Hepatocyte (in vitro differentiated cells): ENCODE measurements at regions not wholly inside any gene's neighbourhood (a gene's known extent, or its start where the extent isn't known, plus 50 kb on each side); places are given as distances from the start of the nearest gene placed in this dataset.

Source experiments
- DNase-seq: peaks from one replicate; pipeline ENCODE4 v3.0.0-alpha.2; 2016; ENCODE audit warnings: low spot score
- H2AFZ ChIP-seq: fragments of 200-600 bp; sonication (generic); 2 replicates; pipeline ENCODE4 v1.6.0; 2016; ENCODE audit warnings: antibody characterized with exemption, mild to moderate bottlenecking
- H3K27ac ChIP-seq: fragments of 200-600 bp; sonication (generic); 2 replicates; pipeline ENCODE4 v1.5.1; 2016; ENCODE audit warnings: mild to moderate bottlenecking
- H3K27me3 ChIP-seq: fragments of 200-600 bp; sonication (generic); 2 replicates; pipeline ENCODE4 v1.6.1; 2016
- H3K36me3 ChIP-seq: fragments of 200-600 bp; sonication (generic); replicated peaks from 2 replicates; pipeline ENCODE4 v1.5.1; 2016; ENCODE audit warnings: low read depth; ENCODE audit not compliant: insufficient read depth
- H3K4me1 ChIP-seq: fragments of 200-600 bp; sonication (generic); 2 replicates; pipeline ENCODE4 v1.5.1; 2016; ENCODE audit warnings: mild to moderate bottlenecking, moderate library complexity; ENCODE audit not compliant: insufficient read depth
- H3K4me2 ChIP-seq: fragments of 200-600 bp; sonication (generic); 2 replicates; pipeline ENCODE4 v1.6.0; 2016
- H3K4me3 ChIP-seq: fragments of 200-600 bp; sonication (generic); 2 replicates; pipeline ENCODE4 v1.5.1; 2016; ENCODE audit warnings: mild to moderate bottlenecking
- H3K79me2 ChIP-seq: fragments of 200-600 bp; sonication (generic); 2 replicates; pipeline ENCODE4 v1.6.0; 2017; ENCODE audit warnings: mild to moderate bottlenecking
- H3K9me2 ChIP-seq: fragments of 200-600 bp; sonication (generic); replicated peaks from 2 replicates; pipeline ENCODE4 v1.6.0; 2017; ENCODE audit warnings: mild to moderate bottlenecking; ENCODE audit not compliant: insufficient read depth
- H3K9me3 ChIP-seq: fragments of 200-600 bp; sonication (generic); 2 replicates; pipeline ENCODE4 v1.5.1; 2016; ENCODE audit warnings: low read depth, mild to moderate bottlenecking
- H4K20me1 ChIP-seq: fragments of 200-600 bp; sonication (generic); 2 replicates; pipeline ENCODE4 v1.6.0; 2016; ENCODE audit warnings: mild to moderate bottlenecking; ENCODE audit not compliant: insufficient read depth, poor library complexity, severe bottlenecking
- EZH2 ChIP-seq: fragments of 200-600 bp; sonication (generic); IDR thresholded peaks from 2 replicates; pipeline ENCODE4 v1.6.1; 2016; ENCODE audit warnings: antibody characterized with exemption, mild to moderate bottlenecking, borderline replicate concordance
- EZH2phosphoT487 ChIP-seq: fragments of 200-600 bp; sonication (generic); IDR thresholded peaks from one replicate; pipeline ENCODE4 v1.6.1; 2018; ENCODE audit warnings: antibody characterized with exemption, mild to moderate bottlenecking, low read depth, moderate library complexity; ENCODE audit not compliant: unreplicated experiment, severe bottlenecking
- WGBS: methylation state at CpG from one replicate; pipeline ENCODE4 v1.1.6; 2016; ENCODE audit warnings: low lambda C conversion rate; ENCODE audit errors: missing lambda C conversion rate; 5-methylcytosine and 5-hydroxymethylcytosine counted together
- TF ChIP-seq, protein P1 (sequence below): fragments of 200-600 bp; sonication (generic); IDR thresholded peaks from 2 replicates; pipeline ENCODE4 v1.5.1; 2016; ENCODE audit warnings: antibody characterized with exemption, mild to moderate bottlenecking; ENCODE audit not compliant: poor library complexity

- WGBS, result 86% methylated on average over 2 of the region's 2 CpGs
- Histone ChIP-seq H3K36me3 (no peaks in the 10 kb centered on the region), H2AFZ (no peak overlapping the region), H4K20me1 (no peaks in the 10 kb centered on the region), H3K27me3 (no peaks in the 10 kb centered on the region), H3K79me2 (no peaks in the 10 kb centered on the region), H3K4me3 (no peak overlapping the region), H3K27ac (peak overlapping the region; percentile 5), H3K4me2 (no peak overlapping the region), H3K4me1 (no peaks in the 10 kb centered on the region), H3K9me3 (no peaks in the 10 kb centered on the region), H3K9me2 (no peaks in the 10 kb centered on the region)
- TF ChIP-seq EZH2phosphoT487 (no peak), EZH2 (no peak)
- TF ChIP-seq, protein P1, sequence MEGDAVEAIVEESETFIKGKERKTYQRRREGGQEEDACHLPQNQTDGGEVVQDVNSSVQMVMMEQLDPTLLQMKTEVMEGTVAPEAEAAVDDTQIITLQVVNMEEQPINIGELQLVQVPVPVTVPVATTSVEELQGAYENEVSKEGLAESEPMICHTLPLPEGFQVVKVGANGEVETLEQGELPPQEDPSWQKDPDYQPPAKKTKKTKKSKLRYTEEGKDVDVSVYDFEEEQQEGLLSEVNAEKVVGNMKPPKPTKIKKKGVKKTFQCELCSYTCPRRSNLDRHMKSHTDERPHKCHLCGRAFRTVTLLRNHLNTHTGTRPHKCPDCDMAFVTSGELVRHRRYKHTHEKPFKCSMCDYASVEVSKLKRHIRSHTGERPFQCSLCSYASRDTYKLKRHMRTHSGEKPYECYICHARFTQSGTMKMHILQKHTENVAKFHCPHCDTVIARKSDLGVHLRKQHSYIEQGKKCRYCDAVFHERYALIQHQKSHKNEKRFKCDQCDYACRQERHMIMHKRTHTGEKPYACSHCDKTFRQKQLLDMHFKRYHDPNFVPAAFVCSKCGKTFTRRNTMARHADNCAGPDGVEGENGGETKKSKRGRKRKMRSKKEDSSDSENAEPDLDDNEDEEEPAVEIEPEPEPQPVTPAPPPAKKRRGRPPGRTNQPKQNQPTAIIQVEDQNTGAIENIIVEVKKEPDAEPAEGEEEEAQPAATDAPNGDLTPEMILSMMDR, result no peak
- peak; percentile 27 for DNase-seq
Measured at GRCh38 chr5:115708819-115709477, 83.1 kb upstream of the TMED7 start.

GRCh38 chr5:115703514-115703913, 77.7 kb upstream of the TMED7 start:
- DNase-seq, result no peak
- Histone ChIP-seq H3K9me2 (no peaks in the 10 kb centered on the region), H2AFZ (no peak overlapping the region), H3K9me3 (no peaks in the 10 kb centered on the region), H3K4me3 (no peak overlapping the region), H3K27me3 (no peaks in the 10 kb centered on the region), H3K79me2 (no peaks in the 10 kb centered on the region), H3K4me2 (no peak overlapping the region), H3K36me3 (no peaks in the 10 kb centered on the region), H4K20me1 (no peaks in the 10 kb centered on the region), H3K27ac (no peak overlapping the region), H3K4me1 (no peaks in the 10 kb centered on the region)
- TF ChIP-seq EZH2, result no peak
- TF ChIP-seq, protein P1, result no peak
- TF ChIP-seq EZH2phosphoT487, result no peak
- WGBS, result 84% methylated on average over 3 of the region's 3 CpGs

DNA sequence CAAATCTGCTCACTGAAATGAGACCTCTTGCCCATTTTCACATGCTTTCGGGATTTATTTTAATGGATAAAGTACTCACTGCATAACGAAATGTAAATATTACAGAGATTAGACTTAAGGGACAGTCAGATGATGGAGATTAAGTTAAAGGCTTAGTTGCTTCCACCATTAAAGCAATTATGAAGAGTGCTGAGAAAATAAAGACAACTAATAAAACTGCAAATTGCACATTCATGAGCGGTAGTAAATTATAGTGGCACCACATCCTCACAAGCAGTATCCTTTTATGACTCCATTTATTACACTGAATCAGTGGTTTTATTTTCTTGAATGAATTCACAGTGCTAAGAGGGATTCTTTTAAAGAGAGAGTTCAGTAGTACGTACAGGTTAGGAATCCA, 76.2 kb upstream of the TMED7 start:
- Histone ChIP-seq H3K9me3 (no peaks in the 10 kb centered on the region), H4K20me1 (no peaks in the 10 kb centered on the region), H3K4me1 (no peaks in the 10 kb centered on the region), H3K79me2 (no peaks in the 10 kb centered on the region), H3K27ac (no peak overlapping the region), H3K4me3 (no peak overlapping the region), H3K4me2 (peak overlapping the region; percentile 17), H3K36me3 (no peaks in the 10 kb centered on the region), H2AFZ (no peak overlapping the region), H3K9me2 (no peaks in the 10 kb centered on the region), H3K27me3 (no peaks in the 10 kb centered on the region)
- no peak for DNase-seq
- TF ChIP-seq EZH2, result no peak
- no peak for TF ChIP-seq EZH2phosphoT487
- TF ChIP-seq, protein P1, result no peak
- WGBS, result 34% methylated on average over 4 of the region's 4 CpGs

GRCh38 chr5:115699967-115700366, 74.1 kb upstream of the TMED7 start:
- H3K9me2 ChIP-seq, result no peaks in the 10 kb centered on the region
- no peak overlapping the region for H3K4me3 ChIP-seq
- H3K4me1 ChIP-seq, result no peaks in the 10 kb centered on the region
- DNase-seq, result no peak
- no peaks in the 10 kb centered on the region for H4K20me1 ChIP-seq
- no peaks in the 10 kb centered on the region for H3K79me2 ChIP-seq
- no peaks in the 10 kb centered on the region for H3K27me3 ChIP-seq
- H3K27ac ChIP-seq, result no peak overlapping the region
- no peak overlapping the region for H2AFZ ChIP-seq
- WGBS, result 79% methylated on average over 3 of the region's 3 CpGs
- H3K9me3 ChIP-seq, result no peaks in the 10 kb centered on the region
- no peak for TF ChIP-seq EZH2phosphoT487
- TF ChIP-seq EZH2, result no peak
- TF ChIP-seq, protein P1, result no peak
- H3K36me3 ChIP-seq, result no peaks in the 10 kb centered on the region
- H3K4me2 ChIP-seq, result no peak overlapping the region
